DOHH2 (cell line): ENCODE measurements at regions not wholly inside any gene's neighbourhood (a gene's known extent, or its start where the extent isn't known, plus 50 kb on each side); places are given as distances from the start of the nearest gene placed in this dataset.

ENCODE experiments used
- H3F3A ChIP-seq: fragments of 200-600 bp; sonication (generic), shearing (Covaris generic); 2 replicates; pipeline ENCODE4 v1.6.0; 2016; ENCODE audit warnings: antibody characterized with exemption, mild to moderate bottlenecking; ENCODE audit not compliant: control insufficient read depth, insufficient read depth
- H3K27ac ChIP-seq: fragments of 200-600 bp; sonication (generic); 2 replicates; pipeline ENCODE4 v1.5.1; 2014; ENCODE audit warnings: low read depth, mild to moderate bottlenecking, low read length, moderate library complexity
- H3K27me3 ChIP-seq: fragments of 200-600 bp; sonication (generic); 2 replicates; pipeline ENCODE4 v1.6.1; 2014; ENCODE audit warnings: mild to moderate bottlenecking, low read length, mixed read lengths; ENCODE audit not compliant: control insufficient read depth
- H3K36me3 ChIP-seq: fragments of 200-600 bp; sonication (generic); 2 replicates; pipeline ENCODE4 v1.6.1; 2014; ENCODE audit warnings: mild to moderate bottlenecking, low read length, moderate library complexity, mixed read lengths; ENCODE audit not compliant: control insufficient read depth
- H3K4me1 ChIP-seq: fragments of 200-600 bp; sonication (generic); 2 replicates; pipeline ENCODE4 v1.6.1; 2014; ENCODE audit warnings: mild to moderate bottlenecking, low read length, mixed read lengths; ENCODE audit not compliant: control insufficient read depth
- H3K4me2 ChIP-seq: fragments of 200-600 bp; sonication (generic); 2 replicates; pipeline ENCODE4 v1.6.0; 2014; ENCODE audit warnings: mild to moderate bottlenecking, low read length, moderate library complexity
- H3K4me3 ChIP-seq: fragments of 200-600 bp; sonication (generic); 2 replicates; pipeline ENCODE4 v1.5.1; 2014; ENCODE audit warnings: mild to moderate bottlenecking, low read length, mixed read lengths
- H3K79me2 ChIP-seq: fragments of 200-600 bp; sonication (generic); 2 replicates; pipeline ENCODE4 v1.6.1; 2014; ENCODE audit warnings: mild to moderate bottlenecking, low read length, mixed read lengths; ENCODE audit not compliant: control insufficient read depth
- H3K9me2 ChIP-seq: fragments of 200-600 bp; sonication (generic); replicated peaks from 2 replicates; pipeline ENCODE4 v1.6.1; 2014; ENCODE audit warnings: mild to moderate bottlenecking, low read length, mixed read lengths; ENCODE audit not compliant: control insufficient read depth
- H3K9me3 ChIP-seq: fragments of 200-600 bp; sonication (generic); 2 replicates; pipeline ENCODE4 v1.6.1; 2014; ENCODE audit warnings: antibody characterized with exemption, low read length, mixed read lengths; ENCODE audit not compliant: control insufficient read depth, insufficient read depth
- H4K20me1 ChIP-seq: fragments of 200-600 bp; sonication (generic); 2 replicates; pipeline ENCODE4 v1.6.0; 2014; ENCODE audit warnings: low read depth, mild to moderate bottlenecking, antibody characterized with exemption, low read length, moderate library complexity; ENCODE audit not compliant: control insufficient read depth, insufficient read depth
- EZH2phosphoT487 ChIP-seq: fragments of 200-600 bp; sonication (generic); IDR thresholded peaks from 2 replicates; pipeline ENCODE4 v1.6.1; 2017; ENCODE audit warnings: borderline replicate concordance, mild to moderate bottlenecking, antibody characterized with exemption, low read length, moderate library complexity, mixed read lengths
- TF ChIP-seq, protein P1 (sequence below): fragments of 200-600 bp; sonication (generic); IDR thresholded peaks from one replicate; pipeline ENCODE4 v1.5.1; 2014; ENCODE audit warnings: antibody characterized with exemption, mild to moderate bottlenecking, low read depth, low read length; ENCODE audit not compliant: poor library complexity, severe bottlenecking

GRCh38 chr9:106120071-106120470 lies 425.7 kb downstream of the TMEM38B start:
- H3K9me2 ChIP-seq: no peaks in the 10 kb centered on the region
- no peaks in the 10 kb centered on the region for H3K27me3 ChIP-seq
- H3K4me3 ChIP-seq: no peak overlapping the region
- no peak overlapping the region for H3K27ac ChIP-seq
- H3K4me2 ChIP-seq: no peak overlapping the region
- H3K79me2 ChIP-seq: no peaks in the 10 kb centered on the region
- no peaks in the 10 kb centered on the region for H3K4me1 ChIP-seq
- H3K9me3 ChIP-seq: no peaks in the 10 kb centered on the region
- no peak for TF ChIP-seq EZH2phosphoT487
- TF ChIP-seq, protein P1, sequence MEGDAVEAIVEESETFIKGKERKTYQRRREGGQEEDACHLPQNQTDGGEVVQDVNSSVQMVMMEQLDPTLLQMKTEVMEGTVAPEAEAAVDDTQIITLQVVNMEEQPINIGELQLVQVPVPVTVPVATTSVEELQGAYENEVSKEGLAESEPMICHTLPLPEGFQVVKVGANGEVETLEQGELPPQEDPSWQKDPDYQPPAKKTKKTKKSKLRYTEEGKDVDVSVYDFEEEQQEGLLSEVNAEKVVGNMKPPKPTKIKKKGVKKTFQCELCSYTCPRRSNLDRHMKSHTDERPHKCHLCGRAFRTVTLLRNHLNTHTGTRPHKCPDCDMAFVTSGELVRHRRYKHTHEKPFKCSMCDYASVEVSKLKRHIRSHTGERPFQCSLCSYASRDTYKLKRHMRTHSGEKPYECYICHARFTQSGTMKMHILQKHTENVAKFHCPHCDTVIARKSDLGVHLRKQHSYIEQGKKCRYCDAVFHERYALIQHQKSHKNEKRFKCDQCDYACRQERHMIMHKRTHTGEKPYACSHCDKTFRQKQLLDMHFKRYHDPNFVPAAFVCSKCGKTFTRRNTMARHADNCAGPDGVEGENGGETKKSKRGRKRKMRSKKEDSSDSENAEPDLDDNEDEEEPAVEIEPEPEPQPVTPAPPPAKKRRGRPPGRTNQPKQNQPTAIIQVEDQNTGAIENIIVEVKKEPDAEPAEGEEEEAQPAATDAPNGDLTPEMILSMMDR: no peak
- no peaks in the 10 kb centered on the region for H3F3A ChIP-seq
- no peaks in the 10 kb centered on the region for H3K36me3 ChIP-seq
- H4K20me1 ChIP-seq: no peaks in the 10 kb centered on the region

DNA sequence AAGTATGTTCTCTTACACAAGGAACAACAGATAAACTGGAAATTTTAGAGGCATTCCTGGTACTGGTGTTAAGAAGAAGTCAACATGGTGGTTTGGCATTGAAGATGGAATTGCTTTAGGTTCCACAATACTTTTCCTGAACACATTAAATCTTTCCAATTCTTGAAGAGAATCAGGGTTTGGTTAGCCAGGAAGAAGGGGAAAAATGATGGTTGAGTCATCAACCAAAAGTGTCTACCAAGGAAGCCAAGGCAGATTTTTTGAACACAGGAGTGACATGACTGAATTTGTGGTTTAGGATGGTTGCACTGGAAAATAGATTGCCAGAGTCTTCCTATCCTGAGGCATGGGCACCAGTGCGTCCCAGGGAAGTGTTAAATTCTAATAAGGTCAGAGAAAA lies 433.4 kb downstream of the TMEM38B start:
- Histone ChIP-seq H3K4me2 (no peak overlapping the region), H3K79me2 (no peaks in the 10 kb centered on the region), H3K9me2 (no peaks in the 10 kb centered on the region), H3F3A (no peaks in the 10 kb centered on the region), H3K4me3 (no peak overlapping the region), H3K27ac (no peak overlapping the region), H4K20me1 (no peaks in the 10 kb centered on the region), H3K36me3 (no peaks in the 10 kb centered on the region), H3K9me3 (no peaks in the 10 kb centered on the region), H3K4me1 (no peaks in the 10 kb centered on the region), H3K27me3 (no peaks in the 10 kb centered on the region)
- TF ChIP-seq, protein P1: no peak

GRCh38 chr9:106130374-106130773 lies 436.0 kb downstream of the TMEM38B start:
- H3K4me1 ChIP-seq: no peaks in the 10 kb centered on the region
- H3K9me3 ChIP-seq: no peaks in the 10 kb centered on the region
- no peaks in the 10 kb centered on the region for H3K36me3 ChIP-seq
- no peak overlapping the region for H3K27ac ChIP-seq
- no peaks in the 10 kb centered on the region for H4K20me1 ChIP-seq
- H3K27me3 ChIP-seq: no peaks in the 10 kb centered on the region
- H3K79me2 ChIP-seq: no peaks in the 10 kb centered on the region
- H3F3A ChIP-seq: no peaks in the 10 kb centered on the region
- no peak overlapping the region for H3K4me3 ChIP-seq
- TF ChIP-seq EZH2phosphoT487: no peak
- TF ChIP-seq, protein P1: no peak
- H3K9me2 ChIP-seq: no peaks in the 10 kb centered on the region
- H3K4me2 ChIP-seq: no peak overlapping the region

GRCh38 chr9:106143781-106144180 lies 449.4 kb downstream of the TMEM38B start:
- H3K79me2 ChIP-seq: no peaks in the 10 kb centered on the region
- H3K27me3 ChIP-seq: peaks cover 4% of the 10 kb centered on the region; the same call in 1 of the 2 replicates
- H3K4me2 ChIP-seq: no peak overlapping the region
- no peak for TF ChIP-seq EZH2phosphoT487
- TF ChIP-seq, protein P1: no peak
- H3K27ac ChIP-seq: no peak overlapping the region
- H3K9me2 ChIP-seq: no peaks in the 10 kb centered on the region
- no peak overlapping the region for H3K4me3 ChIP-seq
- no peaks in the 10 kb centered on the region for H3K36me3 ChIP-seq
- no peaks in the 10 kb centered on the region for H3K4me1 ChIP-seq
- no peaks in the 10 kb centered on the region for H4K20me1 ChIP-seq
- no peaks in the 10 kb centered on the region for H3F3A ChIP-seq
- H3K9me3 ChIP-seq: no peaks in the 10 kb centered on the region
